CD4-positive, alpha-beta T cell (primary cell): ENCODE measurements at regions not wholly inside any gene's neighbourhood (a gene's known extent, or its start where the extent isn't known, plus 50 kb on each side); places are given as distances from the start of the nearest gene placed in this dataset.

ENCODE experiments used
- ATAC-seq: fragments of 200-7000 bp; cut with Tn5 transposase; one replicate; pipeline ENCODE4 v1.10.0; 2022; ENCODE audit warnings: mild to moderate bottlenecking; ENCODE audit not compliant: poor library complexity
- CTCF ChIA-PET: fragments of 350-600 bp; sonication (Branson Sonifier 250); formaldehyde crosslinking; loops from one replicate; lab custom pipeline; 2021; ENCODE audit warnings: antibody characterized with exemption, inconsistent platforms; lab: Charles Lee
- POLR2A ChIA-PET: fragments of 350-600 bp; sonication (Branson Sonifier 250); formaldehyde crosslinking; loops from one replicate; lab custom pipeline; 2021; ENCODE audit warnings: antibody characterized with exemption, inconsistent platforms; lab: Charles Lee
- DNase-seq, 14 experiments: peaks; one replicate each; pipeline ENCODE4 v3.0.0-alpha.2; 2013 to 2020; ENCODE audit warnings: mixed read lengths in 2 of 14
- H3K27ac ChIP-seq, 2 donors: one replicate each; pipeline versions ENCODE4 v1.5.1 to v1.7.0; 2013; ENCODE audit warnings: low read length in 2 of 2, low read depth in 1 of 2, mild to moderate bottlenecking in 1 of 2
- H3K27me3 ChIP-seq, 2 experiments: 1 replicate in 1 of 2; 2 replicates in 1 of 2; pipeline versions ENCODE4 v1.6.1 to v1.7.0; 2013; ENCODE audit warnings: low read length in 2 of 2, control low read depth in 1 of 2, mild to moderate bottlenecking in 1 of 2, moderate library complexity in 1 of 2; ENCODE audit not compliant: insufficient read depth in 2 of 2, control insufficient read depth in 1 of 2
- H3K36me3 ChIP-seq: one replicate; pipeline ENCODE4 v1.6.1; 2013; ENCODE audit warnings: low read length, control low read depth; ENCODE audit not compliant: insufficient read depth
- H3K4me1 ChIP-seq: one replicate; pipeline ENCODE4 v1.6.1; 2013; ENCODE audit warnings: low read length, control low read depth; ENCODE audit not compliant: insufficient read depth
- H3K4me3 ChIP-seq: one replicate; pipeline ENCODE4 v1.5.1; 2013; ENCODE audit warnings: mild to moderate bottlenecking, low read length, moderate library complexity
- H3K9me3 ChIP-seq, 2 experiments: 1 replicate in 1 of 2; 2 replicates in 1 of 2; pipeline versions ENCODE4 v1.6.1 to v1.7.0; 2013; ENCODE audit warnings: low read length in 2 of 2, mild to moderate bottlenecking in 2 of 2, control low read depth in 1 of 2, moderate library complexity in 1 of 2; ENCODE audit not compliant: control insufficient read depth in 1 of 2, insufficient read depth in 1 of 2
- H3K27ac Mint-ChIP-seq: one replicate; pipeline ENCODE4 v1.8.0; 2020; ENCODE audit warnings: mixed read lengths
- H3K27me3 Mint-ChIP-seq: one replicate; pipeline ENCODE4 v1.8.0; 2021; ENCODE audit warnings: mixed read lengths
- H3K36me3 Mint-ChIP-seq: one replicate; pipeline ENCODE4 v1.8.0; 2021; ENCODE audit warnings: low read depth, mixed read lengths
- H3K4me1 Mint-ChIP-seq: one replicate; pipeline ENCODE4 v1.8.0; 2021; ENCODE audit warnings: low read depth, mixed read lengths
- H3K4me3 Mint-ChIP-seq: one replicate; pipeline ENCODE4 v1.8.0; 2020; ENCODE audit warnings: mild to moderate bottlenecking, mixed read lengths
- H3K9me3 Mint-ChIP-seq: one replicate; pipeline ENCODE4 v1.8.0; 2020; ENCODE audit warnings: mixed read lengths
- intact Hi-C, 2 experiments: fragments of 100-400 bp; cut with DNase I in 1 of 2; cut with micrococcal nuclease in 1 of 2; formaldehyde crosslinking; loops; one replicate each; pipeline versions ENCODE4 v1.15.1 to v1.9.0; 2023 to 2025; cut with DNase I, micrococcal nuclease
- TF ChIP-seq, protein P1 (sequence below): fragments of 200-600 bp; IDR thresholded peaks from one replicate; pipeline ENCODE4 v1.8.0; 2022; ENCODE audit warnings: antibody characterized with exemption, mild to moderate bottlenecking

DNA sequence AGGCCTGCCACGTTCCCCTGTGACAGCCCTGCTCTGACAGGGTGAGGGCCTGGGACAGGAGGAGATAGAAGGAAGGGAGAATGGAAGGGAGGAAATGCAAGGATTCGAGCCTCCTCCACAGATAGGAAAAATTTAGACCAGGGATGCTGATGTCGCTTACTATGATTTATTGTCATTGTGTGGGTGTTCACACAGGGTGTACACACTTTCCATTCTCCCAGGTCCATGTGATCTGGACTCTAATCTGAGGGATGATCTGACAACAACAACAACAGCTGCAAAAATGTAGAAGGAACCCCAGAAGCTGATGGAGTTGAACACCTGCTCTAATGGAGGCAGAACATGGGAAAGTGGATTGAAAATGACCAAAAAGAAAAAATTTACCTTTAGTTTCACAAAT lies 231.7 kb upstream of the TNP1 start:
- CTCF ChIA-PET = no interaction called here
- Histone ChIP-seq H3K36me3 (no peaks in the 10 kb centered on the region), H3K27me3 (peaks cover 0 to 3% of the 10 kb centered on the region in 2 experiments), H3K4me3 (no peak overlapping the region), H3K4me1 (no peaks in the 10 kb centered on the region), H3K27ac (no peak overlapping the region), H3K9me3 (no peaks in the 10 kb centered on the region)
- H3K36me3 Mint-ChIP-seq = no peaks in the 10 kb centered on the region
- ATAC-seq (no peak), DNase-seq (no peak)
- peaks cover 13% of the 10 kb centered on the region for H3K4me1 Mint-ChIP-seq
- H3K4me3 Mint-ChIP-seq = no peak overlapping the region
- peaks cover 4% of the 10 kb centered on the region for H3K27me3 Mint-ChIP-seq
- TF ChIP-seq, protein P1, sequence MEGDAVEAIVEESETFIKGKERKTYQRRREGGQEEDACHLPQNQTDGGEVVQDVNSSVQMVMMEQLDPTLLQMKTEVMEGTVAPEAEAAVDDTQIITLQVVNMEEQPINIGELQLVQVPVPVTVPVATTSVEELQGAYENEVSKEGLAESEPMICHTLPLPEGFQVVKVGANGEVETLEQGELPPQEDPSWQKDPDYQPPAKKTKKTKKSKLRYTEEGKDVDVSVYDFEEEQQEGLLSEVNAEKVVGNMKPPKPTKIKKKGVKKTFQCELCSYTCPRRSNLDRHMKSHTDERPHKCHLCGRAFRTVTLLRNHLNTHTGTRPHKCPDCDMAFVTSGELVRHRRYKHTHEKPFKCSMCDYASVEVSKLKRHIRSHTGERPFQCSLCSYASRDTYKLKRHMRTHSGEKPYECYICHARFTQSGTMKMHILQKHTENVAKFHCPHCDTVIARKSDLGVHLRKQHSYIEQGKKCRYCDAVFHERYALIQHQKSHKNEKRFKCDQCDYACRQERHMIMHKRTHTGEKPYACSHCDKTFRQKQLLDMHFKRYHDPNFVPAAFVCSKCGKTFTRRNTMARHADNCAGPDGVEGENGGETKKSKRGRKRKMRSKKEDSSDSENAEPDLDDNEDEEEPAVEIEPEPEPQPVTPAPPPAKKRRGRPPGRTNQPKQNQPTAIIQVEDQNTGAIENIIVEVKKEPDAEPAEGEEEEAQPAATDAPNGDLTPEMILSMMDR = no peak
- H3K9me3 Mint-ChIP-seq = no peaks in the 10 kb centered on the region
- intact Hi-C loops = no loop called here
- no peak overlapping the region for H3K27ac Mint-ChIP-seq
- POLR2A ChIA-PET = no interaction called here

DNA sequence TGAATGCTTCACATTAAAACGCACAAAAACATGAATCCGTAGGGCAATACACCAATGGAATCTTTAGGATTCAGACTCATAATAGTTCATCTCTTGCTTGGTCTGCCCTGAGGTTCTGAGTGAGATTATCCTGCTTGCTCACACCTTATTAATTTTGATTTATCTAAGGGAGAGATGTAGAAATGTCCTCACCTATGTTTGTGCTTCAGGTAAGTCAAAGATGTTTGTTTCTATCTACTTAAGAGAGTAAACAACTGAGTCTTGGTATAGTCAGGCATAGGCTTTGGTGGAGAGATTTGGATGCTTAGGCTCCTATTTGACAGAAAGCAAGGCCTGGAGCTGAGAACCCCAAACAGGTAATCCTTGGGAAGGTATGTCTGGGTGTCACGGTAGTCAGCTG lies 231.0 kb upstream of the TNP1 start:
- H3K27ac Mint-ChIP-seq = no peak overlapping the region
- no peak overlapping the region for H3K4me3 Mint-ChIP-seq
- no peaks in the 10 kb centered on the region for H3K27me3 ChIP-seq
- no peaks in the 10 kb centered on the region for H3K9me3 Mint-ChIP-seq
- peaks cover 4% of the 10 kb centered on the region for H3K27me3 Mint-ChIP-seq
- ATAC-seq (no peak), DNase-seq (no peak)
- no peak overlapping the region for H3K27ac ChIP-seq
- TF ChIP-seq, protein P1 = no peak
- CTCF ChIA-PET = no interaction called here
- H3K4me1 Mint-ChIP-seq = peaks cover 13% of the 10 kb centered on the region
- H3K9me3 ChIP-seq = no peaks in the 10 kb centered on the region
- intact Hi-C loops = no loop called here
- no peak overlapping the region for H3K4me3 ChIP-seq
- POLR2A ChIA-PET = no interaction called here
- H3K36me3 Mint-ChIP-seq = no peaks in the 10 kb centered on the region
- H3K4me1 ChIP-seq = no peaks in the 10 kb centered on the region
- no peaks in the 10 kb centered on the region for H3K36me3 ChIP-seq

DNA sequence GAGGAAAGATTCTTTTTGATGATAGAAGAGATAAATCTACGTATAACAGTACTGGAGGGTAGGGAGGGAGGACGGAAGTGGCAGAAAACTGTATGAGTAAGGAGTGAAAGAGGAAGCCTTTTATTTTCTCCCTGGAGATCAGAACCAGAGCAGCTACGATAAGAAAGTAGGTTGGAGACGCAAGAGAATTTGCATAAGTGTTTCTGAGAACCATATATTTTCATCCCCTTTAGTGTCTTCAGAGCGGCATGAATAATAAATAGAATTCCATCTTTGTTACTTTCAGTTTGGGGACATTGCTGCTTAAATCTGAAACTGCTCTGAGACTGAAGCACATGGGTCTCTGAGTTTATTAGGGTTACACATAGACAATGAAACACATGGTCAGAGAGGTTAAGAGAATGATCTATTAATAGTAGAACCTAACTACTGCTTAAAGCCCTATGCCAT lies 230.2 kb upstream of the TNP1 start:
- H3K4me1 Mint-ChIP-seq = peaks cover 13% of the 10 kb centered on the region
- H3K9me3 Mint-ChIP-seq = no peaks in the 10 kb centered on the region
- ATAC-seq (no peak), DNase-seq (peak in 2 of 14 experiments; percentile 9)
- ChIA-PET CTCF (no interaction called here), POLR2A (no interaction called here)
- H3K27ac ChIP-seq = no peak overlapping the region
- peaks cover 4% of the 10 kb centered on the region for H3K27me3 Mint-ChIP-seq
- H3K27ac Mint-ChIP-seq = no peak overlapping the region
- no peaks in the 10 kb centered on the region for H3K27me3 ChIP-seq
- H3K4me3 ChIP-seq = peak overlapping the region; percentile 25
- H3K36me3 ChIP-seq = no peaks in the 10 kb centered on the region
- H3K36me3 Mint-ChIP-seq = no peaks in the 10 kb centered on the region
- H3K4me1 ChIP-seq = no peaks in the 10 kb centered on the region
- H3K4me3 Mint-ChIP-seq = peak overlapping the region; percentile 3
- intact Hi-C loops = no loop called here
- TF ChIP-seq, protein P1 = no peak
- no peaks in the 10 kb centered on the region for H3K9me3 ChIP-seq
